GM18498 (cell line): ENCODE measurements at regions not wholly inside any gene's neighbourhood (a gene's known extent, or its start where the extent isn't known, plus 50 kb on each side); places are given as distances from the start of the nearest gene placed in this dataset.

ENCODE experiments used
- ATAC-seq: cut with Tn5 transposase; IDR thresholded peaks from one replicate; pipeline ENCODE4 v1.9.1; 2021; ENCODE audit warnings: mild to moderate bottlenecking, moderate library complexity; ENCODE audit not compliant: unreplicated experiment

DNA sequence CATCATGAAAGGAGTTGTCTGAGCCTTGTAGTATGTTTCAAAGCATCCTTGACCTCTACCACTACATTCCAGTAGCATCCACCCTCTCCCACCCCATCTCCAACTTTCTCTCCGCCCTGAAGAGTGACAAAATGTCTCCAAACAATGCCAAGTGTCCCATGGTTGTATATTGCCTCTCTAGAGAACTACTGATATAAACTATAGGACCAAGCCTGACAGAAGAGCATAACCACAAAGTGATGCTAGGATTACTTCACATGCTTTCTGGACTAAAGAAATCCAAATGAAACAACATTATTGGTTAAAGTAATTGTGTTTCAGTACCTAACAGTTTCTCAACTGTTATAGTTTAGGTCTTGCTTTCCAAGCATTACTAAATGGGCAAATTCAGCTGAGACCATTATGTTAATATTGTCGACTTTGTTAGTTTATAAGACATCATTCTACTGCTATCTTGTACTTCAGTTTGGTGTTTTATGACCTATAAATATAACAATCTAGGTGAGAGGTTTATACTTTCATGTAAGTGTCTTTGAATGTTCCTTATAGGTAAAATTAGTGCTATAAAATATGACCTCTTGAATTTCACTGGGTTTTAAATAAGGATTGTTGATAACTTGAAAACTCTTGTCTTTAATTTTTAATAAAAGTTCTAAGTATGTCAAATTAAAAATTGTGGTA is 117.4 kb downstream of the SUCNR1 start:
- no peak for ATAC-seq

DNA sequence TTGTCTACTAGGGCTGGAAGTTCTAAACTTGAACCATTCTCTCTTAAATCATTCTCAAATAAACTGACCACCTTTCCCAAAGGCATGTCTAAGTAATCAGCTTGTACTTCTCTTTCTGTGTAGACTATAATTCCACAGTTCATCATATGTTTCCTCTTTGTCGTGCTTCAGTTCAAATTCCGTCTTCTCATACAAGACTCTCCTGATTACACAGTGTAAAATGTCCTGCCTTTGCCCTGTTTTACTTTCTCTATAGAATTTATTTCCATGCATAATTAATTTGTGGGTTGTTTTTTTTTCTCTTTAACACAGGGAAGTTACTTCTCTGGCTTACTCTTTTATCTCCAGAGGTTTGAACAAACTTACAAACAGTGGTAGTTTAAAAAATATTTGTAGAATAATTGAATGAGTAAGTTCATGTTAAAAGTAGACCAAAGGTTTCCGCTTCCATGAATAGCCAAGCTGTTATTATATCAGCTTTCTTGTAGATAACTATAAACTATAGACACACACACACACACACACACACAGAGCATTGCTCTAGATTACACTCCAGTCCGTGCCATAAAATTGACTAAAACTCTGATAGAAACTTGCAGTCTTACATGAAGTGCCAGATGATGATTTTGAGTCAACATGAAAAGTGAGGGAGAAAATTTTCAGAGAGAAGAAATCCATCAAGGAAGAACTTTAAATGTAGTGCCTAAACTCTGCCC is 119.0 kb downstream of the SUCNR1 start:
- no peak for ATAC-seq

DNA sequence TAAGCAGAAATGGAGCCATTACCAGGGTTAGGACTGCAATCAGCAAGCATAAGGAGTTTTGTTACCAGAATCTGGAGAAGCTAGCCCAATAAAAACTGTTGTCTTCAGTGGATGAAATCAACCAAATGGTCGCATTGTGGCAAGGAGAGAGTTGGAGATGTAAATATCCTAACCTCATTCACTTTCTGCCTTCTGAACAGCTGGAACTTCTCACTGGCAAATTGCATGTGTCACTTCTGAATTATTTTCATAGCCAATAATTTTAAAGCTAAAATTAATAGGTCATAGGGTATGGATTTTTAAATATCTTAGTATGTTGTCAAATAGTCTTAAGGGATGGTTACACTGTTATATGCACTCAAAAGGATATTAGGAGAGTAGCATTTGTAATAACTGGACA is 121.6 kb downstream of the SUCNR1 start:
- ATAC-seq: no peak

DNA sequence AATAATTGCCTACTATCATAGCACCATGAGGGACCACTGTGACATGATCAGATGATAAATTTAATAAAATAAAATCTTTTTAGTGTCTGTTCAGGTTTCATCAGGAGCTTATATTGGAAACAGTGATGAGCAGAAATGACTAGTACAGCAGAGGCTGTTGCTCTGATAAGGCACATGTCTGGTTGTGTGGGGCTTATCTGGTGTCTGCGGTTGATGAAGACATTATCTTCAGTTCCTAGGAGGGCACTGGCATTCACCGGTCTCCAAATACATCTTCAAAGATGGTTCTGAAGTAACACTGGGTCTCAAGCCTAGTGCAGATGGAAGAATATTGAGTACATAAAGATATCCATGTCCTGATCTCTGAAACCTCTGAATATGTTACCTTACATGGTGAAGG is 125.3 kb downstream of the SUCNR1 start:
- no peak for ATAC-seq

DNA sequence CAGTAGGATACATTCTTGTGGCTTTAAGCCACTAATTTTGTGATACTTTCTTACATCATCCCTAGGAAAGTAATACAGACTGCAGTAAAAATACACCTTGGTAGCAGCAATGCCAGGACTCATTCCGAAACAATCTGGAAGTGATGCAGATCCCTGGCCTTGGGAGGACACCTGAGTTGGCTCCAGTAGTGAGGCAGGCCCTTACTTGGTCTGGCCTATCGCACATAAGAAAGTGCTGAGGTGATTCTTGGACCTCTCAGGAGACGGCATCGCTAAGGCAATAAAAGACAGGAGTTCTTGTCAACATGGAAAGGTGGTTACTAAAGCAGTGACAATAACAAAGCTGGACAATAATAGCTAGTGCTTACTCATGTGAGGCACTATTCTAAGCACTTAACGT is 126.5 kb downstream of the SUCNR1 start:
- ATAC-seq: no peak

DNA sequence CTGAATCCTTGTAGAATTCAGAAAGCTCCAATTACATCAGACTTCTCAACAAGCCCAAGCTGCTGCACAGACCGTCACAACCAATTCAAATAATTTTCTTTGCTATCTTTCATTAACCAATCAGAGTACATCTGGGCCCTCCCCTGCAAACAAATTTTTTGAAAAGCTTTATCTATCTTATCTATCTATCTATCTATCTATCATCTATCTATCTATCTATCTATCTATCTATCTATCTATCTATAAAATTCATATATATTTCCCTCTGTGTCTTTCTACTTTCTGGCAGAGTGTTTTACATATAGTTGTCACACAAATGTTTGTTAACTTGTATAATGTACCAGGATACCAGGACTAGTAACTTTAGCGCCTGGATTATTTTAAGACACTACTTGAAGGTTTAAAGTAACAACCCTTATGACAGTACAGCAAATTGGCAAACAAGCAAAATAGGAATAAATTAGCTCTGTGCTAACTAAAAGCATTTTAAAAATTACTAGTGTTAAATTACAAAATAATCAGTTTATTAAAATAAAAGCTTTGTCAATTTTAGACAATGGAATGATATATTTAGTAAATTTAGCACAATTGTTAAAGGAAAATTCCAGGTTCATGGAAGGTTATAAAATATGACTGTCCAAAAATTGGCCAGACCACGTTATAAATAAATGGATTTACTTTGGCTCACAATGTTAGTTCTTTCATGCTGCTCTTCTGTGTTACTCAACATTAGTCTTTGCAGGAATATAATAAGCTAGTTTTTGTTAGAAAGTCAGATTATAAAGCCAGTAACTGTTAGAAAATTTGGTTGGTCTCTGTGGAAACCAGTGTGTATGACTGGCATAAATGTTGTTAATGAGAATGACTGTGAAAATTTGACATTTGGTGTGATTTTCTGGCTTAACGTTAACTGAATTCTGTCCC is 138.6 kb downstream of the SUCNR1 start:
- ATAC-seq: no peak

DNA sequence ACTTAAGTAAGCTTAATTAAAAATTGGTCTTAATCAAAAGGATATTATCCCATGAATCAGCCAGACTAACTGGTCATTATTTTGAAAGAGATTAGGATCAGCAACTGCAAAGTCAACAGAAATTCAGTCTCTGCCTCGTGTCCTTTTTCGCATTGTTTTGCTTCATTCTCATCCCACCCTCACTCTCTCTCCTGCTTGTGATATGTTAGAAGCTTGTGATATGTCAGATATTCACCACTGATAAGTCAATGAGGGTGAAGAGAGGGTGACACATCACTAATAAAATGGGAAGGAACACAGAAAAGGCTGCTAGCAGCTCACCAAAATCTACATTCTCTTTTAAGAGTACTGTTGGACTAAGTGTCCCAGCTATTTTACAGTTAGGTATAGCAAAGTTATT is 146.1 kb downstream of the SUCNR1 start:
- ATAC-seq: no peak

DNA sequence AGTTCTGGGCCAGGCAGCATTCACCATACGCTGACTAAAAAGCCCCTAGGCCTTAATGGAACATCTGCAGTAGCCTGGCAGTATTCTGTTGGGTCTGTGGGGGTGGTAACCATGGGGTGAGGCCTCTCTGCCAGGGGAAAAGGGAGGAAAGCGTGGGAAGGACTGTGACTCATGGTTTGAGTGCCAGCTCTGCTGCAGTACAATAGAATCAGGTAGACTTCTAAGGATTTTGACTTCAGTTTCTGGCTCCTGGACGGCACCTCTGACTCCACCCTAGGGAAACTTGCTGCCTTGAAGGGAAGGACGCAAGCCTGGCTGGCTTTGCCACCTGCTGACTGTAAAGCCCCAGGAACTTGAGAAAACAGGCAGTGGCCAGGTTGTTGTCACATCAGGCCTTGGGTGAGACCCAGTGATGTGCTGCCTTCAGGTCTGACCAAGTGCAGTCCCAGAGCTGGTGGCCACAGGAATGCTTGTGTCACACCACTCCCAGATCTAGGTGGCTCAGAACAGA is 148.6 kb downstream of the SUCNR1 start:
- ATAC-seq: no peak

DNA sequence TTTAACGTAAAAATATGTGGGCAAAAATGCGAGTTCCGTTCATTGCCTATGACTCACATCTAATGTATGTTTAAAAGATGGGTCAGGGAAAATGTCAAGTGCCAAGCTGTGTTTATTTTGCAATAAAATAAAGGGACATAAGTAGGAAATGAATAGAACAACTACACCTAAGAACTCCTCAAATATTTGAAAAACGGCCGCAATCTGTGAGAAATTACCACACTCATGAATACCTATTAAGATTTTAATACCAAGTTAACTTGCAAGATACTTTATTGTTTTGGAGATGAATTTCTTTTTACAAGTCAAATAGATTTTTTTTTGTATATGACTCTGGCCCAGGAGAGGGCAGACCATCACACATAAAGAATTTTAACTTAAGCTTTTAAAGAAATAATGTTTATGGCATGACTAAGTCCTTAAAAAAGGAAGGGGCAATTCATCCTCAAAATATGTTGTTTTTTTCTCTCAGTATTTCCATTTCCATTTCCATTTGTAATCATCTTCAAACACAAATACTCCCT is 152.7 kb downstream of the SUCNR1 start:
- no peak for ATAC-seq

DNA sequence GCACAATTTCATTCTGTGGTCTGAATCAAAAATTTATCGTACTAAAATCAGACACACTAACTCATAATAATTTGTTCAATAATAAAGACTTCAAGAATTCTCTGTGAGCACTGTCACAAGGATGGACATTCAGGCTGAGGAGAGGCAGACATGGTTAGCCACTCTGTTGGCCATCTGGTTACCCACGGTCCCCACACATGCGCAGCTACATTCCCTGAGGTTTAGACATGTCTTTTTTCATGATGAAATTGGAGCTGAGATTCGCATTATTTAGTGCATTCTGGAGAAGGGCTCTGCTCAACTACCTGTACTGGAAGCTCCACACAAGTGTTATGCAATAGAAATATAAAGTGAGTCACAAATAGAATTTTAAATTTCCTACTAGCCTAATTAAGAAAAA is 156.9 kb downstream of the SUCNR1 start:
- ATAC-seq: no peak

DNA sequence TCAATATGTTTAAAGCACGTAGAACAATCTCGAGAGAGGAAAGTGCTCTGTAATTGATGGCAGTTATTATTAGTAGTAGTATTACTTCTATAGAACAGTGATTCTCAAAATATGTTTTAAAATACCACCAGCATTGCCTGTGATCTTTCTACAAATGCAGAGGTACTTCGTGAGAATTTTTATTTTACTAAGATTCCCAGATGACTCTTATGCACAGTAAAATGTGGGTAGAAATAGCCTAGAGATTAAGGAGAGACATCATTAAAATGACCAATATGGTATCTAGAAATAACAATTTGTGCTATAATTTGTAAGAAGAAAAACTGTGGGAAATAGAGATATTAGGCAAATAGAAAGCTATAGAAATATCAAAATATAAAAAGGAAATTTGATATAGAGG is 157.9 kb downstream of the SUCNR1 start:
- no peak for ATAC-seq

DNA sequence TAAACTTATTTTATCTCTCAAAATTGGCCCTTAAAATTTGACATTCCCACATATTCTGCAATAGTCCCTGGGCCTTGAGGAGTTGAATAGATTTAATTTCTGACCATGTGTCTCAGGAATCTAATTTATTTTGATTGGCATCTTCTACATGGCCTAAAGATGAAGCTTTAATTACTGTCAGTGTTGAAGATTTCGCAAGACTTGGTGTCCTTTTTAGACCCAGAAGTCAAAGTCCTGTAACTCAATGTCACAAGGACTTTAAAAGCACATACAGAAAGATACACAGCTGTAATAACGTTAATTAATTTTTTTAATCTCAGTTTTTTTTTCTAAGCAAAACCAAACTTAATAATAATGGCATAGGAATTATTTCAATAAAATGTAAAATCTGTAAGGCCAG is 163.9 kb downstream of the SUCNR1 start:
- ATAC-seq: no peak

DNA sequence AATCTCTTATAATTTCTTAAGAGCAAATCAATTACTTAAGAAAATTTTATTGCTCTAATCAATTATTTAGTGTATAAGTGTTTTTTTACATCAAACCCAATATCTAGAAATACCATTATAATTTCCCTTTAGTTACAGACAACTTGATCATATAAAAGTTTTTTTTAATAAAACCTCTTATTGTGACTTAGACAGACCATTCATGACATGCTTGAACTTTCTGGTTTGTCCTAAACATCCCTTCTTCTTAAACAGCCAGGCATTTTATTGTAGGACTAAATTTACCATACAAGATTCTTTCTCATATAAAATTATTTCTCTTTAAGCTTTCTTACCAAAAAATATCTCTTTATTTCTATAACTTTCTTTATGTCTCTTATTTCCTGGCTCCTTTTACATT is 164.5 kb downstream of the SUCNR1 start:
- ATAC-seq: no peak

DNA sequence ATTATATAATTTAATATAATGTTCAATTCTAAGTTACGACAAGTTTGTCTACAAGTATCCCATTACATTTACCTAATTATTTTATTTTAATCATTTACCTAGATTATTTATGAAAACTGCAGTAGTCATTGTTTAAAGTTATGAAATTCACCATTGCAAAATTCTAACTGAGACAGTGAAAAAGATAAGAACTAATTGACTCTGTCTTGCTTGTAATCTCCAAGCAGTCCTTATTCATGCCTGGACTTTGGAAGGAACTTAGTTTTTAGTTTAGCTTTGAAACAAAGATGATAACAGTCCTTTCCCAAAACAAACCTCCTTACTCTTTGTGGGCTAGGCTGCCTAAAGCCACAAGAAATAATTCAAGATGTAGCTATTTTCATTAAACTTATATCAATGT is 165.0 kb downstream of the SUCNR1 start:
- no peak for ATAC-seq

DNA sequence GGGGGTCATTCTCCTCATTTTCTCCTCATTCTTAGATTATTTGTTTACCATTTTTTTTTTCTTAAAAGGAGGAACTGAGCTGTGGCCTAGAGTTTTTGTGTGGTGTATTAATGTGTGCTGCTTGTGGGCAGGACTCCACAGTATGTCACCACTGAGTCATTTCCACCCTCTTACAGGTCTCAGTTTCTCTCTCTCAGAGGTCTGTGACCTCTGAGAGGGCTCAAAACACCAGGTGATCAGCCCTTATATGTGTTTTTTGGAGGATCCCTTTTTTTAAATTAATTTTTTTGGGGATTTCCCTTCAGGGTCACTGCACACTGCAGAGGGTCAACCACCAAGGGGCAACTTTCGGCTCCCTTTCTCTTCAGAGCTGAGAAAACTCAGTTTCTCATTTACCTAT is 166.4 kb downstream of the SUCNR1 start:
- ATAC-seq: peak; percentile 91

DNA sequence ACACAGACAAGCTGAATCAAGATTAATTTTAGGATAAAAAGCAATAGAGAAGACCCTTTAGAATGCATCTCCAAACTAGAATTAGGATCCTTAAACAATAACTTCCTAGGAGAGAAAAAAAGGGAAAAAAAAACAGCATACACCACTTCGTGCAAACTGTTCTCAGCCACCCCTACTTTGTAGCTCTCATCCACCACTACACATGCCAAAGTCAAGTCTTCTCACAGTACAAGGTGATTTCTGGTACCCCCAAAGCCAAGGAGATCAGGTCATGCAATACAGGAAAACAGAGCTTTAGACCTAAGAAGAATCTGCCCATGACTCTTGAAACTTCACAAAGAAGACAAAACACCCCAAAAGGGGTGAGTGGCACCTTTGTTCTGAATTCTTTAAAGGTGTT is 166.9 kb downstream of the SUCNR1 start:
- ATAC-seq: peak; percentile 39

DNA sequence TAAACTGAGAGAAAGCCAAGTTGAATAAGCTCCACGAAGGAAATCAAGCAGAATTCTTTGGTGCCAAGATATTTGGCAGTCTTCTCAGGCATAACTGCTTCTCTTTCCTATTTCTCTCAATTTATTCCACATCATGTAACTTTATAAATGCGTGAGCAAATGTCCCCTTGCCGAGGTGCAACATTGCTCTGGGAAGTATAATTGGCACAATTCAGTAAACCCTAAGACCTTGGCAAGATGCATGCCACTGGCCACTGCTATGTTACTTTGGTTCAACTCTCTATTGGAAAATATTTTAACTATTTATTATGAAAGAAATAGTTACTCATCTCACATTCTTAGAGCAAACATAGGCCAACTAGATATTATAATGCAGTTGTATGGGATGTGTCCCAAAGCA is 170.2 kb downstream of the SUCNR1 start:
- no peak for ATAC-seq

DNA sequence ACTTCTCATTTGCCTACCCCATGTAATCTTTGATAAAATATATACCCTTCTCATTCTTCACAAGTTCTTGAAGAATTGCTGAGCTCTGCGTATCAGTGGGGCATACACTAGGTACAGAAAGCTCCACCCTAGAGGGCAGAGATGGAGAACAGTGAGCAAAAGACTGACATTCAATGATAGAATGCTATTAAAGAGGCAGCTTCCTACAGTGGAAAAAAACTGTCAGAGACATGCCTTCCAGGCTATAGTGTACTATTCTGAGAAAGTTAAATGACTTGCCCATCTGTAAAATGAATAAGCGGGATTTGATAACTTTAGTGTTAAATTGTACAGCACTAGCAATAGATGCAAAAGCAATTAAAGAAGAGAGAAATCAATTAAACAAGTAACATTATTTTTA is 172.8 kb downstream of the SUCNR1 start:
- no peak for ATAC-seq

DNA sequence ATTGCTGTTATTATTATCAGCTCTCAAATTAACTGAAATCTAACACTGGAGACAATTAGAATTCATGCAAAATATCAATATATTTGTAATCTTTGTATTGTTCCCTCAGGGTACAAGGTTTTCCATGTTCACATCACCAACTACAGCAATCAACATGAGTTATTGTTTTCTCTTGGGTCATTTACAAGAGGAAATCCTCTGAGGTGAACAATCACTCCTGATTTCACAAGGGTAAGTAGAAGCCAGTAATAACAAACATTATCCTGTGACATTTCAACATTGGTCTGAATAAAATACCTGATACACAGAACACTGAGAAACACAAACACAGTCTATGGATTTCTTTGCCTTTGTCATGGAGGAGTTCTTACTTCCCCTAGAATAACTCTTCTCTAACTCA is 174.0 kb downstream of the SUCNR1 start:
- ATAC-seq: no peak

DNA sequence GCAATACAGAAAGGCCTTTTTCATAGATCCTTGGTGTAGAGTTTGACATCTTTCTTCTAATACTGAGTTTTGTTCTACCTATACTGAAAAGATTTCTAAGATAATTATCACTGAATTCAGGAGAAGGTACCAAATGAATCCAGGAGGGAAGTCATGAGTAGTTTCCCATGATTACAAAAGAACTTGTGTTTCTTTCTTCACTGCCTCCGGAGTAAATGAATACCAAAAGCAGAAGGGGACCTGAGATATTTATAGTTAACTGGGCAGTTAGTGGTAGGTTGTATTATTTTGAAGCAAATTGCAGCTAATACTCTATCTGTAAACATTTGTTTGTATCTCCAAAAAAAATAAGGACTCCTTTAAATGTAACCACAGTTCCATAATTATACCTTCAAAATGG is 175.4 kb downstream of the SUCNR1 start:
- no peak for ATAC-seq

DNA sequence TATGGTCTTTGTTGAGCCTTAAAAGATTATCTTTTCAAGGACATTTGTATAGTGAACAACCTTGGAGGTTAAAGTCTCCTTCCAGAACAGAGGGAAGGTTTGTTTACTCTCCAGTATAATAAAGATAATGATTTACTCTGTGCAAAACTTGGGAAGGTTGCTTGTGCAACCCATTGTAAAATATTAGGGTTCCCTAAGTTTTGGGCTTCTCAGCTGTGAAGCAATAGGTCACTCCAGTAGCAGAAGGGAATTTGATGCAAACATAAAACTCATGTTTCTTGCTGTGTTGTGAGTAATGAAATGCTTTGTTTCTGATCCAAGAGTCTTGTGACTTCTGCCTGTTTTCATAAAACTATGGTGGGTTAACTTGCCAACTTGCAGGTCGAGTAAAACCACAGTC is 177.5 kb downstream of the SUCNR1 start:
- no peak for ATAC-seq
